HG02852 (cell line): ENCODE measurements at regions not wholly inside any gene's neighbourhood (a gene's known extent, or its start where the extent isn't known, plus 50 kb on each side); places are given as distances from the start of the nearest gene placed in this dataset.

Experiments used
- ATAC-seq: cut with Tn5 transposase; IDR thresholded peaks from one replicate; pipeline ENCODE4 v1.9.1; 2021; ENCODE audit warnings: mild to moderate bottlenecking, moderate library complexity; ENCODE audit not compliant: unreplicated experiment

DNA sequence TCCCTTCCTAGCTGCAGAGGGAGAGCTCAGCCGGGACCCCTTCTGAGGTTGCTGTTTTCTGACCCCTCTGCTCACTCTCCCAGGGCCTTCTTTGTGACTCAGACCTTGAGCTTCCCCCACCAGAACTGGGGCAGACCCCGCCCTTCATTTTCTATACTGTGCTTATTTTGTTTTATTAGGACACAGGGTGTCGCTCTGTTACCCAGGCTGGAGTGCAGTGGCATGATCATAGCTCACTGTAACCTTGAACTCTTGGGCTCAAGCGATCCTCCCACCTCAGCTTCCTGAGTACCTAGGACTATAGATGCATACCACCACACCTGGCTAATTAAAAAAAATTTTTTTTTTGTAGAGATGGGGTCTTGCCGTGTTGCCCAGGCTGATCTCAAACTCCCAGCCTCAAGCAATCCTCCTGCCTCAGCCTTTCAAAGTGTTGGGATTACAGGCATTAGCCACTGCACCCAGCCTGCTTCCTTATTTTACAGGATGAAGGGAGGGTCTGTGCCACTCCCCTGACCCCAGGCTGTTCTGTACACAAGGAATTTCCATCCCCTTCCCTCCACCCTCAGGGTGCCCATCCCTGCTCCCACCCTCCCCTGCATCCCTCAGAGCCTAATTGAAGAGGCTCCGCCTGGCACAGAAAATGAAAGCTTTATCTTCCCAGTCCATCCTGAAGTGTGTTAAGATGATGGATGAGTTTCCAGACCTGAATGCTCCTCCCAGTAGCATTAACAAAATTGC lies 195.2 kb upstream of the POU3F1 start:
- ATAC-seq = no peak

- ATAC-seq = no peak
These were observed 194.0 kb upstream of the POU3F1 start for GRCh38 chr1:38240618-38241017.

DNA sequence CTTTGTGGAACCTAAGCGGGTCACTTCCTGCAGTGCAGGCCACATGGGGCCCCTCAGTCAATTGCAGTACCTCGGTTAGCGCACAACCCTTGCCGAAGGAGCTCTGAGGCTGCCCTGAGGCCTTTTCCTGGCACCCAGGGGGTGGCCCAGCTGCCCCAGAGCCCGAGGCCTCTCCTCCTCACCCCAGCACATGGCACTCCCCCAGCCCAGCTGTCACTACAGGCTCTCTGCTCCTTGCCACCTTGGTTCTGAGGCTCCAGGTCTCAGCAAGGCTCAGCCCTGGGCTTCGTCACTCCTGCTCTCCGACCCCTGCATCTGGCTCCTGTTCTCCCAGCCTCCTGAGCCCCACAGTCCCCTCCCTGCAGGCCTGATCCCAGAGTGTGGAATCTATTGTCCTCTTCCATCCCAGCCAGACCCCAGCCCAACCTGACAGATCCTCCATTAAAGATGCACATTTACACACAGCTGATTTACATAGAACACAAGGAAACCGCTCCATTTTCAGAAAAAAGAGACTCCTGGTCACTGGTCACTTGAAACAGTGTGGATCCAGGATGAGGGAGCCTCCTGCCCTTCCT lies 192.8 kb upstream of the POU3F1 start:
- no peak for ATAC-seq

GRCh38 chr1:38238294-38238693 lies 191.7 kb upstream of the POU3F1 start:
- no peak for ATAC-seq

GRCh38 chr1:38235705-38236104 lies 189.1 kb upstream of the POU3F1 start:
- no peak for ATAC-seq

GRCh38 chr1:38231941-38232340 lies 185.3 kb upstream of the POU3F1 start:
- ATAC-seq = no peak

DNA sequence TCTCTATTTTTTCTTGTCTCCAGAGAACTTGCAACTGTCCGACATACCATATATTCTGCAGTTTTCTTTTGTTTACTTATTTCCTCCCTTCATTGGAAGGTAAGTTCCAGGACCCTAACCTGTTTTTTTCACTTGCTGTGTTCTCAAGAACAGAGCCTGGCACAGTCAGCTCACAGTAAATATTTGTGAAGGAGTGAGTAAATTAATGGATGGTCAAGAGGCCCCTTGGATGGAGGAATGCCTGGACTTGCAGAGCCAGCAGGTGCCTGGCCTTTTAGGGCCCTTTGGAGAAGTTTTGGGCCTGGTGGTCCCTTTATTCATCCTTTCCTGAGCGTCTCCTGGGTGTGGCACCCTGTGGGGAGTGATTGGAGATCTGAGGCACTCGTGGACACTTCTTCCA lies 182.1 kb upstream of the POU3F1 start:
- no peak for ATAC-seq

DNA sequence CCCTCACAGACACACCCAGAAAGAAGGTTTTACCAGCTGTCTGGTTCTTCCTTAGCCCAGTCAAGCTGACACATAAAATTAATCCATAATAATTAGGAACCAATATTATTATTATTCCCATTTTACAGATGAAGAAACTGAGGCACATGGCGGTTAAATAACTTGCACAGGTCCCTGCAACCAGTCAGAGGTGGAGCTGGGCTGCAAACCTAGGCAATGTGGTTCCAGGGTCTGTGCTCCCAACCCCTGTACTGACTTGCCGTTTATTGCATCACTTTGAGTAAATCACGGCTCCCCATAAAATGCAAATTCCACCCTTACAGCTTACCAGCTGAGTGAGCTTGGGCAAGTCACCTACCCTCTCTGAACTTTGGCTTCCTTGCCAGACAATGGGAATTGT lies 179.2 kb upstream of the POU3F1 start:
- no peak for ATAC-seq

DNA sequence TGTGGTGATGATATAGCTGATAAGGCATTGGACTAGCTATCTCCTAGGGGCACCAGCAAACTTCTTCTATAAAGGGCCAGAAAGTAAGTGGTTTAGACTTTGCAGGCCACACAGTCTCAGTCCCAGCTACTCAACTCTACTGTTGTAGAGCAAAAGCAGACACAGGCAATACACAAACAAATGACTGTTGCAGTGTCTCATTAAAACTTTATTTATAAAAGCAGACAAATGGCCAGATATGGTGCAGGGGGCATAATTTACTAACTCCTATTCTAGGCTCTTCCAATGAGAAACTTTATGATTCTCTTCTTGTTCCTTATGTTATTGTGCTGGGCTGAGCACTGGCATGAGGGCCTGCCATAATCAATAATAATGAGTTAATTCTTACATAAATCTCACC lies 176.8 kb upstream of the POU3F1 start:
- ATAC-seq = no peak

GRCh38 chr1:38222891-38223290 lies 176.3 kb upstream of the POU3F1 start:
- ATAC-seq = no peak

GRCh38 chr1:38221006-38221649 lies 174.5 kb upstream of the POU3F1 start:
- ATAC-seq = no peak

- ATAC-seq = no peak
These were observed 170.7 kb upstream of the POU3F1 start for GRCh38 chr1:38217316-38217715.

DNA sequence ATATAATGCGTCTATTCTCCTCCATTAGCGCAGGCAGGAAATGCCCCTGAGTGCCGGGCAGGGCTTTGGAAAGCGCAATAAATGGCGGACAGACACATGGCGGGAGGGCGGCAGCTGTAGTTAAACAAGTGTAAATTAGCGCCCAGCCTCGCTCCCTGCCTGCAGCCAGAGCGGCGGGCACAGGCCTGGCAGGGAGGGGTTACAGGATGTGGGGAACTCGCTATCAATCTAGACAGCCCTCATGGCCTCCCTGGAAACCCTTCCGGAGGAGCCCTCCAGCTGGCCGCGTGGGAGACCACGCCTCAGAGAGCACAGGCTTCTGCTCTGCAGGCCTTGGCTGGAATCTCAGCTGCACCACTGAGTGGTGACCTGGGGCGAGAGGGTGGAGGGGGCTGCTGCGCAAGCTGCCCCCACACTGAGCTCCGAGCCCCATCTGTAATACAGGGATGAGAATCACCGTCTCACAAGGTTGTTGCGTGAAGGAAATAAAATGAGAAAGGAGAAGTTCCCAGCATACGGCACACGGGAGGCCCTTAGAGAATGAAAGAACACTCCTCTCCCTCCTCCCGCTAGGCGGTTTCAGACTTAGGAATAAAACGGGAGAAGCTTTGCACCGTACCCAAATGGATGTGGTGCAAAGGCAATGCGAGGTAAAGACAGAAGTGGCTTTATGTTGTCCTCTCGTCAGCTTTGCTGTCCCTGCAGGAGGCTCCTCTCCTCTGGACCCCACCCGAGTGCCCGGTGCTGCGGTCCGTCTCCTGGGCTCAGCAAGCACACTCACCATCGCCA lies 167.2 kb upstream of the POU3F1 start:
- no peak for ATAC-seq

DNA sequence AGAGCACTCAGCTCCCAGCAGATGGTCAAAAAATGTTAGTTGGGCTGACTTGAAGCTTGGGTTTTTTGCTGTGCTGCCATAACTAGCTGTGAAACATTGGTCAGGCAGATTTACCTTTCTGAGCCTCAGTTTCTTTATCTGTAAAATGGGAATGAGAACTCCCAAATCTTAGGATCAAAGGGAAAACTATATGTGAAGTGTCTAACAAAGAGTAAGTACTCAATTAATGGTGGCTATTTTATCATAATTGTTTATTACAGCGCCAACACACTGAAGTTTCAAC lies 164.2 kb upstream of the POU3F1 start:
- no peak for ATAC-seq

DNA sequence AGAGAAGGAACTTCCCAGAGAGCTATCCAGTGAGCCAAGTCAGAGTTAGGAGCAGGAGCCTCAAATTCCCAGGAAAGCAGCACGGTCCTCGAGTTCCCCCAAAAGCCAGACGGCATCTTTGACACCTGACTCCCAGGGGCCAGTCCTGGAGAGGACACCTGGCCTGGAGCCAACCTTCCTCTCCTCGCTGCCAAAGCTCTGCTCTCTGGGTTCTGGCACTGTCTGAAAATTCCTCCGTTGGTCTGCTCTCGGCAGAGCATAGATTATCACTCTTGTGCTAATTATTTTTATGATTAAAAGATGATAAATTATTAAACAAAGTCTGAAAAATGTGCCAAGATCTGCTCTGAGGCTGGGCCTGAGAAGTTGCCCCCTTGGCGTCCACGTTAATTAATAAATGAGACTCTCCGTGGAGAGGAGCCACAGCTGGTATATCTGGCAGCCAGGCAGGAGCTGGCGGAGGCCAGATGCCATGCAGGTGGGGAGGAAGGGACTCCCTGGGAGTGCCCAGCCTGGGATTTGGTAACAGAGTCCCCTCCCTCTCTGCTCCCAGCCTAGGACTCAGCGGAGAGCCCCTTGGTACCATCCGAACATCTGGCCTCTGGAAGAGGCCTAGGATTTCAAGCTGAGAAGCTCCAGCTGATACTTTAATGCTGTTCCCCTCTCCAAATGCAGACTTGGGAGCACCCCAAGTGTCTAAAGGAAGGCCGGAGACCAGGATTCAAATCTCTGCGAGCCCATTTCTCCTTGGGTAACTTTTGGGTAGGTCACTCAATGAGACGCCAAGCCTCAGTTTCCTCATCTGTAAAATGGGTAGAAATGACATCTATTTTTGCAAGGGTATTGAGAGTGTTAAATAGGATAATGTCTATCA lies 163.7 kb upstream of the POU3F1 start:
- no peak for ATAC-seq

DNA sequence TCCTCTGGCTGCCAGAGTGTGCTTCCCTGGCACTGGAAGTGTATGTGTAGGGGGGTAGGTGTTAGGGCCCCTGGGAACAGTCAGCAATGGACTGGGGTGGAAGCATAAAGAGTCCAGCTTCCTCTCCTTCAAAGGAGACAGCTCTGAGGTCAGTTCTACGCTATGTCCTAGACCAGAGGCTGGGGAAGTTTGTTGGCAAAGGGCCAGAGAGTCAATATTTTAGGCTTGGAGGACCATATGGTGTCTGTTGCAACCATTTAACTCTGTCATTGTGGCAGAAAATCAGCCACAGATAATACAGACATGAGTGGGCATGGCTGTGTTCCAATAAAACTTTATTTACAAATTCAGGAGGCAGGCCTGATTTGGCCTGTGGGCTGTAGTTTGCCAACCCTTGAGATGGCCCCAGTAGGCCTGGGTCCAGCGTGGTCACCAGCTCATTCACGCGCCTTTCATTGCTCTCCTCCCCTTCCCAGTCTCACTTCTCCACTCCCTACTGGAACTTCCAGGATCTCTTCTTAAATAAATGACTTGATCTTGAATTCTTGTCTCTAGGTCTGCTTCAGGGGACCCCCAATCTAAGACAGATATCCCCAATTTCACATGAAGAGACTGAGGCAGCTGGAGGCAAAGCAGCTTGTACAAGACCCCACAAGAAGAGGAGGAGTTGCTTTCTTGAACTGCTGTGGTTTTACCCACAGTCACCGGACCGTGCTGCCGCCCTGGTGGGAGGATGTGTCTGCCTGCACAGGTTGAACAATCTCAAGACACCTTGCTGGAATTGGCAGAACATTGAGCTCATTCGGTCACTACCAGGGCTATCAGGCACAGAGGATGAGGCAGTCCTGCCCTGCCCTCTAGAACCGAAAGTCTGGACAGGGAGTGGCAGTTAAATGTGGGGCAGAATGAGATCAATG lies 162.4 kb upstream of the POU3F1 start:
- ATAC-seq = no peak

DNA sequence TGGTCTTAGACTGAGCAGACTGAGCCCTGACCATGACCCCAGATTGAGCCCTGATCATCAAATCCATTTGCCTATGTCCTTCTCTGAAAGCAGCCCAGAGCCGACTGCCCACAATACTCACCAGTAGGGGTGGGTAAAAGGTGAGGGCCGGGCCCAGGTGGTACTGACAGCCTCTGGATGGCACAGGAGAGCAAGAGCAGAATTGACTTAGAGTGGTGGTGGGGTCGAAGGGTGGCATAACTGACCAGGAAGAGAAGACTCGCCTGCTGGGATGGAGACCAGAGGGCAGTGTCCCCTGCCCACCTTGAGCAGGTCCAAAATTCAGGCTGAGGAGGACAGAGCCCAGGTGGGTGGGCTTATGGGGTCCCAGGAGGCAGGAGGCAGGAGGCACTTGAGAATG lies 161.3 kb upstream of the POU3F1 start:
- no peak for ATAC-seq

GRCh38 chr1:38207275-38207674 lies 160.7 kb upstream of the POU3F1 start:
- ATAC-seq = no peak

- no peak for ATAC-seq
These were observed 158.1 kb upstream of the POU3F1 start for GRCh38 chr1:38204698-38205097.

GRCh38 chr1:38203441-38203840 lies 156.8 kb upstream of the POU3F1 start:
- ATAC-seq = no peak
